Astrocyte of the cerebellum (primary cell): ENCODE measurements at regions not wholly inside any gene's neighbourhood (a gene's known extent, or its start where the extent isn't known, plus 50 kb on each side); places are given as distances from the start of the nearest gene placed in this dataset.

Experiments used
- DNase-seq: peaks from one replicate; pipeline ENCODE4 v3.0.0-alpha.2; 2011; ENCODE audit warnings: low read depth
- H3K4me3 ChIP-seq: 2 replicates; pipeline ENCODE4 v1.5.1; 2011; ENCODE audit warnings: mild to moderate bottlenecking, low read depth, low read length, moderate library complexity
- CTCF ChIP-seq: IDR thresholded peaks from 2 replicates; pipeline ENCODE4 v1.5.1; 2012; ENCODE audit warnings: low read length, low read depth, moderate library complexity, mild to moderate bottlenecking; ENCODE audit errors: missing control alignments
- in situ Hi-C: cut with HindIII; loops from 2 replicates; pipeline ENCODE4 v1.10.0; 2017; ENCODE audit warnings: low sequenced_read_pairs

- no peak overlapping the region for H3K4me3 ChIP-seq
- in situ Hi-C loops = no loop called here
- no peak for TF ChIP-seq CTCF
- no peak for DNase-seq
Measured at GRCh38 chr5:158532739-158533138, 567.0 kb downstream of the EBF1 start.

DNA sequence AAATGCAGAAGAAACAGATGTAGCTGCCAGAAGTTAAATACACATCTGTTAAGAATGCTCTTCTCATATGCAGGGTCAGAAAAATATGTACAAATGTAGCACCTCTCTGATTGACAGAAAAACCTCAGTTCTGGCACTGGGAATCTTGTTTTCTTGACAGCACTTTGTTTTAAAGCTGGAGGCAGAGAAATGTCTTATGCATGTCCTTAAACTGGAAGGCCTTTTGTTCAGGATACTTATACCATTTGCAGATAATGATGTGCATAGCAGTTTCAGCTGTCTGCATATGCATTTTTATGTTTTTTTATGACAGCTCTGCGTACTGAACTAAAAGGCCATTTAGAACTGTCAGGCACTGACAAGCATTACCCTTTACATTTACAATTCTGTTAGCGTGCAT is 567.9 kb downstream of the EBF1 start:
- H3K4me3 ChIP-seq = no peak overlapping the region
- no peak for TF ChIP-seq CTCF
- in situ Hi-C loops = no loop called here
- DNase-seq = no peak

- in situ Hi-C loops = no loop called here
- no peak overlapping the region for H3K4me3 ChIP-seq
- DNase-seq = no peak
- TF ChIP-seq CTCF = no peak
Measured at GRCh38 chr5:158530115-158530514, 569.6 kb downstream of the EBF1 start.

GRCh38 chr5:158529454-158529853 is 570.3 kb downstream of the EBF1 start:
- in situ Hi-C loops = no loop called here
- DNase-seq = no peak
- H3K4me3 ChIP-seq = no peak overlapping the region
- no peak for TF ChIP-seq CTCF

- H3K4me3 ChIP-seq = no peak overlapping the region
- no peak for TF ChIP-seq CTCF
- DNase-seq = no peak
- in situ Hi-C loops = no loop called here
Measured at GRCh38 chr5:158525663-158526062, 574.1 kb downstream of the EBF1 start.

GRCh38 chr5:158524070-158524469 is 575.6 kb downstream of the EBF1 start:
- in situ Hi-C loops = no loop called here
- TF ChIP-seq CTCF = no peak

GRCh38 chr5:158522776-158523175 is 576.9 kb downstream of the EBF1 start:
- TF ChIP-seq CTCF = no peak
- no peak for DNase-seq
- H3K4me3 ChIP-seq = no peak overlapping the region
- in situ Hi-C loops = no loop called here

More at GRCh38 chr5:158524070-158524469, 575.6 kb downstream of the EBF1 start:
- no peak for DNase-seq
- H3K4me3 ChIP-seq = no peak overlapping the region
